ENCODE measurements at regions not wholly inside any gene's neighbourhood (a gene's known extent, or its start where the extent isn't known, plus 50 kb on each side); places are given as distances from the start of the nearest gene placed in this dataset.
"Not testable (repeated sequence)": the region's sequence is repeated elsewhere in the genome, so short reads cannot be mapped to it uniquely, and the experiment has no call there.

DNA sequence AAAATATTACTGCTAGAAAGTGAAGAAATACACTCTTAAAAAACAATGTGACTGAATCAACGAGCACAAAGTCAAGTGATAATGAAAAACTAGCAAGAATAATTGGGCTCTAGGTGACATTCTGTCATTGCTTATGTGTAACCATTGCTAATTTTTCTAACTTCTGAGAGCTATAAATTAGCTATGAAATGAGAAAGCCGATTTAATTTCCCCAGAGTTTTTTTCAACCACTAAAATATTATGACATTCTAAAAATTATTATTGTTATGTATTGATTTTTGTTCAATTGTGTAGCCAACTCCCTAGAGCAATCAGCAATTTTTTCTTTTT, 458.6 kb upstream of the ATXN8OS start:
- no peak for DNase-seq

DNA sequence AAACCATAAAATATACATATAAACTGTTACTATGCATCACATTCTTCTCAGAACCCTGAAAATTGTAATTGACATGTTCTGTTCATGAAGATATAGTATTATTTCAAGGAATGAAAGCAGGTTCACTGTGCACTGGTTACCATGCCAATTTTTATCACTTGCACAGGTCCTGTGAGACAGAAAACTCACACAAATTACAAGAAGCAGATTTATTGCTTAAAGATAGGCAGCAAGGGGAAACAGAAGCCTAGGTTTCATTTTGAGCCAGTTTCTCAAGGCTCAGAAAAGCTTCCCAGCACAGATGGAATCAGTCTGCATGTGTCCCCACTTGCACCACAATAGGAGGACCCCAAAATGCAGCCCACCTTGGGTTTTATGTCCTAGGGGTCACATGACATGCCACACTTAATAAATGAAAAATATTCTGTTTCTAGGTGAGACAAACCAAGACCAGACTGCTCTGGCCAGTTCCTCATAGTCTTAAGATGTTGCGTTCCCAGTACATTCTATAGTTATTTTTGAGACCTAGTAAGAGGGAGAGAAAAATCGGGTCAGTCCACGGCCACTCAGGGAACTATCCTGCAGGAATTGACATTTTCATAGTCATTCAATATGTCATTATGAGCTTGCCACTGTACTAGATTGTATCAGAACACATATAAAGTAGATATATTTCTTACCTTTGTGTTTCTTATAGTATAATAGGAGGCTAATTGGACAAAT, 459.1 kb upstream of the ATXN8OS start:
- DNase-seq, result no peak

DNA sequence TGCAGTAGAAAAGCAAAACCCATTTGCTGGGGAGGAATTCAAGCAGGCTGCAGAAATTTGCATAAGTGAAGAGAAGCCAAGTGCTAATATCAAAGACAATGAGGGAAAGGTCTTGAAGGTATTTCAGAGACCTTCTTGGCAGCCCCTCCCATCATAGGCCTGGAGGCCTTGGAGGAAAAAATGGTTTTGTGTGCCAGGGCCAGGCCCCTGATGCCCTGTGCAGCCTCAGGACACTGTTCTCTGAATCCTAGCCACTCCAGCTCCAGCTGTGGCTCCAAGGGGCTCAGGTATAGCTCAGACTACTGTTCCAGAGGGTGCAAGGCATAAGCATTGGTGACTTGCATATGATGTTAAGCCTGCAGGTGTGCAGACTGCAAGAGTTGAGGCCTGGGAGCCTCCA, 463.2 kb upstream of the ATXN8OS start:
- DNase-seq, result no peak

DNA sequence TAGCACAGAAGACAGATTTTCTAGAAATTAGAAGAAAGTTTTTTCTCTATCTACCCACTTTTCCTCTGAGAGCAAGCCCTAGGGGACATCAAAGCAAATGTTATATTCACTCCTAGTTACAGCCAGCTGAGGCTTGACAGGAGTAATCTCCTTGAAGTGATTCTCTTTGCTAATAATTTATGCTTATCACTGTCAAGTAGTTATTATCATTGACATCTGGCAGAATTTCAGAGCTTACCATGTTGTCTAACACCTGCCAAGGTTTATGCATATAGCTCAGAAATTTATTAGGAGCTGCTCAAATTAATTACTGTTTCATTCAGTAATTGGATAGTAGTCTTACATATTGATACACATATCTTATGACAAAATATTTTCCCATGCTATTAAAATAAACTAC, 465.9 kb upstream of the ATXN8OS start:
- DNase-seq, result no peak

DNA sequence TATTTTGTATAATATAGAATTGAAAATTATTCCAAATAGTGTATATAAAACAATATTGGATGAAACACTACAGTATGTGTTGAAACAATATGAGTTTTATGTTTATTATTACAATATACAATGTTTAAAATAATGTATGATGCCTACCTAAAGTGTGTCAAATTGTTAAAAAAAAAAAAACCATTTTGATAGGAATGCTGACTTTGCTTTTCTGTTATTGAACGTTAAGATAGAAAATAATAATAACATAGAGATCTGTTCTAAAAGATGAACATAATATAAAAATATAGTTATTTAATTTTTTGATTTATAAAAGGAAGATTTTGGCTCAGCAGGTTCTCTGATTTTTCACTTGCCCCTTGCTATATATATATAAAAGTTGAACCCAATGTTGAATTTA, 474.6 kb upstream of the ATXN8OS start:
- DNase-seq, result no peak

DNA sequence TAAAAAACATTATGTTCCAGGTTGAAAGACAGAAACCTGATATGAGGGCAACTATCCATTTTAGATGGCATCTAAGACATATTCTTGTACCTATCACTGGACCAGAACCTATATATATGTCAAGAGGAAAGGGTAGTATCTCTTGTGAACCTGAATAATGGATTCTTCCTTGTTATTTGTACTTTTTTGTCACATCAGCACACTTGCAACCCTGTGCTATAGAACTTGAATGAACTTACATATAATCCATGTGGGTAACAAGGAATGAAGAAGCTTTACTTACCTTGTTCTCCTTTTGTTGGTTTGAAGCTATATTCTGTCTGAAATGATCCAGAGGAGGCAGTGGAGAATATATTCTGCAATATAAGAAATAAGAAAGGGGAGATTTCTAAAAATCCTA, 483.7 kb upstream of the ATXN8OS start:
- DNase-seq, result no peak

DNA sequence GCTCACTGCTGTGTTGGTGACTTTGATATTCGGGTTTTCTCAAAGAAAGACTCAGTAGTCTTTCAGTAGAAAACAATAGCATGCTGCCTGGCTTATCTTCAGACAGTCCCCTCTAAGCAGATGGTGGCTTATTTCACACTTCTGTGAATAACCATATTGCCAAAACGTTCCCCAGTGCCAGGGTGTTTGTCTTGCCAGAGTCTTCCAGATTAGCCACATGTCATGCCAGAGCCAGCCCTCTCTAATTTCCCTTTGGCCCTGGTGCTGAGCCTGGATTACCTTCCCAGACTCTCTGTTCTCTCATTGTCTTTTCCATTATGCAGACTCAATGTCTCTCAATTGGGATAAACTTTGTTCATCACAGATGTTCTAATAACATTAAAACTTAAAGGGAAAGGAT, 488.0 kb upstream of the ATXN8OS start:
- DNase-seq, result no peak

DNA sequence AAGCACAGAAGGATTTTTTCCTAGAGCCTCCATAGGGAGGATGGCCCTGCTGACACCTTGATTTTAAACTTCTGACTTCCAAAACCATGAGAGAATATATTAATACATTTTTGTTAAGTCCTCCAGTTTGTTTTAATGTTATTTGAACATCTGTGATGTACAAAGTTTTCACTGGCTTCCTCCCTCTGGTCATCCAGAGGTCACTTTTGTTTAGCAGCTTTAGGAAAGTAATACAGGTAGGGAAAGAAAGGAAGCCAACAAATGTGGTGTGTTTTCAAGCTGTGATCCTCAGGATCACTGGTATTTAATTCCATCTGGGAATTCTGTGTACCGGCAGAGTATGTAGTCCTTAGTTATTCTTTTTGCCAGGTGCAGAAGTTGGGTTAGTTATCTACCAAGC, 488.8 kb upstream of the ATXN8OS start:
- no peak for DNase-seq

DNA sequence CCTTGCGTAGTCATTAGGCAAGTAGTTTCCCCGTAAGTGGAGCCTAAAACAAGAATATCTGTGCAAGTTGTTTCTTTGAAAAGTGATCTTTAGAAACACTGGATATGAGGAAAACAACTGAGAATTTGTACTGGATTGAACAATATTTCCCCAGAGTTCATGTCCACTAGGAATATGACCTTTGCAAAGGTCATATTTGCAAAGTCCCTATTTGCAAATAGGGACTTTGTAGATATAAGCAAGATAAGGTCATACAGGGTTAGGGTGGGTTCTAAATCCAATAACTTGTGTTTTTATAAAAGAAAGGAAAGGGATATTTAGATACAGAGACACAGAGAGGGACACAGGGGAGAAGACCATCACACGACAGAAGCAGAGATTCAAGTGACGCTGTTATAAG, 489.2 kb upstream of the ATXN8OS start:
- no peak for DNase-seq

DNA sequence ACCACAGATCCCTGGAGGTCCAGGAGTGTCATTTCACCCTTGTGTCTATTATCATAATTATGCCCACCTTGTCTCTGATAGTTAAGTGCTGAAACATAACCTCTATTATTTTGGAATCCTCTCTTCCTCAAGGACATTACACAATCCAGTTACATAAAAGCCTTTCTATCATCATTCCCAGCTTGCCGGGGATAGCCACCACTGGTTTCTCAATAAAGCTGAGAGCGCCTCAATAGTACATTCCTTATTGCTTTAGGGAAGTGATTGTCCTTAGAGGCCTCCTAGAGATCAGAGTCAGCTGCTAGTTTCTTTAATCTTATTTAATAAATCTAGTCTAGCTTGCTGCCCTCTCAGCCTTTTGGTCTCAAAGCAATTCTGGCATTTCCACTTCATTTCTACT, 490.0 kb upstream of the ATXN8OS start:
- no peak for DNase-seq

DNA sequence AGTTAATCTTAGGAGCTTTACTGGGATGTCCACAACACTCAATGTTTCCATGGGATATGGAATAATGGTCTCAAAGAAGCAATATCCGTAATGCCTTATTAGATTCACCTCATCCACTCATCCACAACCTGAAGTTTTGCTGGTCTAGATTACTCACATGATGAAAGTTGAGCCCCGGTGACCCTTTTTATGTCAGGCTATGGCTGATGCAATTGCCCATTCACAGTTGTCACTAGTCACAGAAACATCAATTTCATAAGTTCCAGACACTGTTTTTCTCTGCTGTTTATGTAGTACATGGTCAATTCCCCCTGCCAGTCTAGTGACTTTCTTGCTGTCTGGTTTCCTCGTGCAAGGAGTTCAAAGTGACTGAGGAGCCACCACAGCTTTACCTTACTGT, 491.2 kb upstream of the ATXN8OS start:
- no peak for DNase-seq

DNA sequence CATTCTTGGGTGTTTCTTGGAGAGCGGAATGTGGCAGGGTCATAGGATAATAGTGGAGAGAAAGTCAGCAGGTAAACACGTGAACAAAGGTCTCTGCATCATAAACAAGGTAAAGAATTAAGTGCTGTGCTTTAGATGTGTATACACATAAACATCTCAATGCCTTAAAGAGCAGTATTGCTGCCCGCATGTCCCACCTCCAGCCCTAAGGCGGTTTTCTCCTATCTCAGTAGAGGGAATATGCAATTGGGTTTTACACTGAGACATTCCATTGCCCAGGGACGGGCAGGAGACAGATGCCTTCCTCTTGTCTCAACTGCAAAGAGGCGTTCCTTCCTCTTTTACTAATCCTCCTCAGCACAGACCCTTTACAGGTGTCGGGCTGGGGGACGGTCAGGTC, 492.6 kb upstream of the ATXN8OS start:
- DNase-seq, result not testable (repeated sequence)

DNA sequence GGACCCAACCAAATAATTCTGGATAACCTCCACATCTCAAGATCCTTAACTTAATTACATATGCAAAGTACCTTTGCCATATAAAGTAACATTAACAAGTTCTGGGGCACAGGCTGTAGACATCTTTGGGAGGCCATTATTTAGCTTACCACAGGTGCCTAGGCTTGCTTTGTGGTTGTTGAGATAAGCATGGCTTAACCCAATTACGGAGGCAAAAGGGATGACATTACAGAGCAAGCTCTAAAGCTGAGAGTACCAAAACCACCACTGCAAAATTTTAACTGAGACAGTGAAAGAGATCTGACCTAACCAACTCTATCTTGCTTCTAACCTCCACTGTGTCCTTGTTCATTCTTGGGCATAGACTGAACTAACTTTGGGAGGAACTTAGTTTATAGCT, 502.9 kb upstream of the ATXN8OS start:
- DNase-seq, result no peak

DNA sequence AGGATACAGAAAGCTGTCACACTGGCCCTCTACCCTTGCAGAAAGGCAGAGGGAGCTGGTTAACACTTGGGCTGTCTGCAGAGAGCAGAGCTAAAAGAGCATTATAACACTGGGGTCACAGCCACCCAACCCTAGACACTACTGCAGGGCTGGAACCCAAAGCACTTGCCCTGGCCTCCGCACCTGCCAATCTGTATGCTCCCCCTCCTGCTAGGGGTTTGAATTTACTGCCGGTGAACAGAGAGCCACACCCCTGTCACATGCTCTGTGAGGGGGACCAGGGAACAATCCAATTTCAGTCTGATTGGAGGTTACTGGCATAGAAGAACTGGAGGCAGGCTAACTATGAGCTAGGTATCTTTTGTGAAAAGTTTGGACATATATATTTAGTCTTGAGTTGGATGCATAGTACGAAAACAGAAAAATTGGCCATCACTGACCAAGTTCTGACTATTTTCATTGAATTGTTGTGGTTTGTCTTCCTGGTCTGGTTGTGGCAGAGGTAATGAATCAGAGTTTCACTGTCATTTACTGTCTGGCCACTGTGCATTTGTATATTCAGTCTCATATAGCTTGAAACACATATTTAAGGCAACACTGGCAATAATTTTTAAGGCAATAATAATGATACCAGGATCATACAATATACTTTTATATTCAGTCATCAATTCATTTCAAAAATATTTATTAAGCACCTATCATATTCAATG, 504.3 kb upstream of the ATXN8OS start:
- no peak for DNase-seq

DNA sequence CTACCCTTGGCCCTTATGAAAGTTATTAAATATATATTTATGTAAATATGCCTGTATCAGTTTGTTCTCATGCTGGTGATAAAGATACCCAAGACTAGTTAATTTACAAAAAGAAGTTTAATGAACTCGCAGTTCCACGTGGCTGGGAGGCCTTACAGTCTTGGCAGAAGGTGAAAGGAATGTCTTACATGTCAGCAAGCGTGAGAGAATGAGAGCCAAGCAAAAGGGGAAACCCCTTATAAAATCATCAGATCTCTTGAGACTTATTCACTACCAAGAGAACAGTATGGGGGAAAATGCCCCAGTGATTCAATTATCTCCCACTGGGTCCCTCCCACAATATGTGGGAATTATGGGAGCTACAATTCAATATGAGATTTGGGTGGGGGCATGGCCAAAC, 506.0 kb upstream of the ATXN8OS start:
- no peak for DNase-seq

DNA sequence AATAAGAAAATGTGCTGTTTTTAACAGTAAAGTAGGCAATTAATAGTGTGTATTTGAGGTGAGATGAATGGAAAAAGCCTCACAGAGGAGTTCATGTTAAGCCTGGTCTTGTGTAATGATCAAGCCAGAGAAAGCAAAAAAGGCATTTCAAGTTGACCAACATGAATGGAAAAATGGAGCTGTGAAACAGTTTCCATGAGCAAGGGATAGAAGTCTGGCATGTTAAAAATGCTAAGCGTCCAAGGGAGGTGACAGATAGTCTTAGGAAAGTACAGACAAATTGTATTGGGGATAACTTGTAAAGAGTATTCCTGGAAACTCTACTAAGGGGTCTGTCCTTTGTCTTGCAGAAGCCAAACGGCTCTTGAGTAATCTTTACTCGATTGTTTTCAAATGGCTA, 506.8 kb upstream of the ATXN8OS start:
- DNase-seq, result no peak

DNA sequence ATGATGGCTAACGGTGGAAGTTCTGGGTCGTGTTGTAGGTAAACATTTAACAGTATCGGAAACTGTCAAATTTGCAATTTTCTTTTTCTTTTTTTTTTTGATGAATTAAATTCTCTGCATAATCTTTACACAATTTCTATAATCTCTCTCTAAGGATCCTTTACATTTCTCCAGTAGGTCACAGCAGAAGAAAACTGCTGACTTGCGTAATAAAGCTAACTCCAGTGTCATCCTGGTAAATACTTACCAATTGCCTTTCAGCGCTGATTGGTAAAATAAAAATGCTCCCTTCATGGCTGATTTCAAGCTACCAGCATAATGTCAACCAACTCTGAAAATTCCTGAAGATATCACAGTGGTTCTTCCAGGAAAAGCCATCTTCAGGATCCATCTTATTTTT, 510.5 kb upstream of the ATXN8OS start:
- no peak for DNase-seq

DNA sequence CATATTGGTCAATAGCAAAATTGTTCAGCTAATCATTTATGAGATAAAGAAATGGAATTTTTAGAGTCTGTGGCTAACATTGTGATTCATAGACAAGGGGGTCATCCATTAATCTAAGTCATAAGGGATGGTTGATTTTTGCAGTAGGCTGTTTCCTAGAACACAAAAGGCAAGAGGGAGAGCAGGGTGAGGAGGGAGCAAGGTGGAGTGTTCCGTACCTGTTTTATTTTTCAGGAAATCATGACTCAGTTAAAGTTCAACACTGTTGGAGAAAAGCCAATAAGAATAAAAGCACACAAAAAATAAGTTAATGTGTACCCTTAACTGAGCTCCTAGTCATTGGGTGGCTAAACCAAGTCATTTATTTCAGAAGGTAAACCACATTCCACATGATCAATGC, 512.4 kb upstream of the ATXN8OS start:
- no peak for DNase-seq

DNA sequence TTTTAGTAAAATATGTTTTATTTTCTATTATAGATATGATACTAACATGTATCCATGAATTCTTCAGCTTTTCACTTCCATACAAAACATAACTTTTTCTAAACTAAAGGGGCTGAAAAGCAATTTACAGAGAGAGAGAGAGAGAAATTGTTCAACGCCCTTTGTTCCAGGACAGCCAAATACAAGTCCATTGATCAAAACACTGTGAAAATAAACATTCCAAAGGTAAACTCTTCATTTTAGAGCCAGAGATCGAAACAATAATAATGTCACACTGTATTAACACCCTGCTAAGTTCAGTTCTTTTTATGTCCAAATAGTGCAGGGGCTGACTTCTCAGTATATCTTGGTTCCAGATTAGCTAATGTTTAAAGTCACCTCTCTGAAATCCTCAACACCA, 516.2 kb upstream of the ATXN8OS start:
- DNase-seq, result no peak

DNA sequence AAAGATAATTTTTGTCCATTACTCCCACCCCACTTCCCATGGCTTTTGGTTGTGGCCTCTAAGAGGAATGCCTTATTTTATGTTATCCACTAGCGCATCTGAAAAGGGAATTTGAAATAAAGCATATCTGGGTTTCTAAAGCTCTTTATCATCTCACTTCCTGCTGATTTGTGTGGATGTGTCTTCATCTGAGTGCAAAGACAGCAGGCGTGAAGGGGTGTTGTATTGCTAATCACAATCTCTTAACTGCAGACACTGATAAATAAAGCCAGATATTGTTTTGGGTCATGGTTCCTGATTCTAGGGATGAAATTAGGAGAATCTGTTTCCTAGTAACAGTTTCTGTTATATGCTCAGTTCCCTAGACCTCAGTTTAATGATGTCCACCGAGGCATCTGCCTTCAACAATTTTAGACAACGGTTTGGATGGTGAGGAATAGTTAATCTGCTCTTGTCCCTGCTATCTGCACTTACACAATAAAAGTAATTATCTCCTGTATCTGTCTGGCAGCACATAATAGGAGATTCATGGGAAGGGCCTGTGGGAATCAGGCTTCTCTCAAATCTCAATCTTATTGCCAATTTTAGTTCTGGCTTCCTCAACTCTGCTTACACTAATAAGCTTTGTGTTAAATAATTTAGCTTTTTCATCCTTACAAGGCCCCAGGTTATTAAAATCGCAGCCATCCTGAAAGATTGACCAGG, 517.9 kb upstream of the ATXN8OS start:
- no peak for DNase-seq

DNA sequence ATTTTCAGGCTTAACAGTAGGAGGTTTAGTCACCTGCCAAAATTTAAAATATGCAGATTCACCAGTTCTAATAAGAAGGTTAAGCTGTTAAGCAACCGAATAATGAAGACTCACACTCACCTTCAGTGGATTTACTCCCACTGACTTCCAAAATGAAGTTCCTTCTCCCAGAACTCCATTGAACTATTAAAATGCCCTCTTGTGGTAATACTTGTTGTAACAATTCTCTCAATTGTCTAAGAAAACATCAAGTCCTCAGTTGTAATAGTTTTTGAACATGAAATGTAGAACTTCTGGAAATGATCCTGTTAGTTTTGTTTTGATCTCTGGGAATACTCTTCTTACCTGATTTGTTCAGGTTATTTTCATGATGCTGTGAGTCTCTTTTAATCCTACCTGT, 522.0 kb upstream of the ATXN8OS start:
- DNase-seq, result no peak

DNA sequence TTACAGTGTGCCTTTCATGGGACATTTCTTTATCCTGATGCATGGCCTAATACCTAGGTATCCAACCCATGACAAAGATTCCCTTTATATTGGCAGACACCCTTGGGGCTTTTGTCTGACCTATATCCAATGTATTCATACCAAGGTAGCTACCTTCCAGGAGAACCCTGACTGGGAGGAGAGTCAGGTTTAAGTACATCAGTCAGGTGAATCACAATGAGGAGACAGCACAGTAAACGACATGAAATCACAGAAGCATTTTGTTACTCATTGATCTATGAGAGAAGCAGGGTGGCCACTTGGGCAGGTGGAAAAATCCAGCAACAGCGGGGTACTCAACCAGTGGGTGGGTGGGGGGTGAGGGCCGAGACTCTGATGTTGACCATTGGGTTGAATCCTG, 527.4 kb upstream of the ATXN8OS start:
- DNase-seq, result no peak

DNA sequence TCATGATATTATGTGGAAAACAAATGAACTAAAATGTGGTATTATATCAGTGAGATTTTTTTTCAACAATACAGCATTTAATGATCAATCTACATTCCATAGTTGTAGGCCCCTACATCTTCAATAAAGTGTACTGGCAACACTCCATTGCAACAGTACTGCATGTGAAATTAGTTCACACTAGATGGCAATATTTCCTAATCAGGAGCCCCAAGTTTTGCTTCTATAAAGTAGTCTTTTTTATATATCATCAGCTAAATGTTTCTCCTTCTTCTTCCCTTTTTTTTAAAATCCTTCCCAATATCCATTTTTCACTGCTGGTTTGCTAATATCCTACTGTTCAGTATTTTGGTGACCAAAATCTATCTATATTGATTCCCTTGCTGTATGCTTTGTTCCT, 528.3 kb upstream of the ATXN8OS start:
- DNase-seq, result no peak

DNA sequence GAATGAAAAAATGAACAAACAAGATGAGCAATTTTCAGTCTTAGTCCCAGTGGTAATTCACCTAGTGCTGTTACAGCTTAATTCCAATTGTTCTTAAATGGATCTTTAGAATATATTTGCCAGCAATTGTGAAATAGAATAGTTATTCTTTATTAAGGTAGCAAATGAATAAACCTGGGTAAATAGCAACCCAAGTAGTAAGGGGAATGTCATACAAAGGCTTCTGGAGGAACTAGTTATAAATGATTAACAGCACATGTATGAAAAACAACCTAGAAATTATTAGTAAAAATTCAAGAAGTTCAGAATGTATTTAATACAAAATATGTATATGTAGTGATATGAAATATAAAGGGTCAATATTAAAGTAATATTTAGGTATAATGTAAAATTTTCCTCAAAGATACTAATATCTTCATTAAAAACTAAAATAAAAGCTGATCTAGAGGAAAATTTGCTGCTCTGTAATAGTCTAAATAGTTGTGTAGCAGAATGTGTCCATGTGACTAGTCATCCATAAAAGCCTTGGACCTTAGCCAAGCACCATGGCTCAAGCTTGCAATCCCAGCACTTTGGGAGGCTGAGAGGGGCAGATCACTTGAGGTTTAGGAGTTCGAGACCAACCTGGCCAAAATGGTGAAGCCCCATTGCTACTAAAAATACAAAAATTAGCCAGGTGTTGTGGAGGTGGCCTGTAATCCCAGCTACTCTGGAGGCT, 535.9 kb upstream of the ATXN8OS start:
- no peak for DNase-seq

All from left hindlimb (tissue), 1 donor.